Thyroid gland (tissue), 4 donors: ENCODE measurements at regions not wholly inside any gene's neighbourhood (a gene's known extent, or its start where the extent isn't known, plus 50 kb on each side); places are given as distances from the start of the nearest gene placed in this dataset.

ENCODE experiments used
- CTCF ChIP-seq, 6 experiments: fragments of 200-600 bp in 3 of 6; fragments of 450-650 bp in 3 of 6; sonication (generic) in 3 of 6; IDR thresholded peaks; one replicate each; pipeline ENCODE4 v1.5.1; 2016 to 2019; ENCODE audit warnings: antibody characterized with exemption in 6 of 6, mild to moderate bottlenecking in 2 of 6, inconsistent platforms in 1 of 6, moderate library complexity in 1 of 6
- POLR2A ChIP-seq, 2 donors: fragments of 450-650 bp; IDR thresholded peaks; one replicate each; pipeline ENCODE4 v1.6.1; 2017; ENCODE audit warnings: antibody characterized with exemption in 2 of 2, mild to moderate bottlenecking in 2 of 2, moderate library complexity in 1 of 2

GRCh38 chr11:116693593-116694348 is 79.0 kb downstream of the BUD13 start:
- TF ChIP-seq CTCF (IDR thresholded peaks at IDR 0.05) (no peak), POLR2A (IDR thresholded peaks at IDR 0.05) (no peak)
